ENCODE measurements at regions not wholly inside any gene's neighbourhood (a gene's known extent, or its start where the extent isn't known, plus 50 kb on each side); places are given as distances from the start of the nearest gene placed in this dataset.
A peak's percentile ranks its signal among the peaks of the same experiment; 100 is the strongest.

GRCh38 chr3:16810593-16811367, 74.0 kb upstream of the PLCL2 start:
- DNase-seq (ENCODE audit: low read depth) (no peak), FAIRE-seq (no peak)
- no peak overlapping the region for H3K4me3 ChIP-seq (ENCODE audit: low read depth, low read length)
- no peak for TF ChIP-seq CTCF (IDR thresholded peaks at IDR 0.05; ENCODE audit: insufficient read depth, low read length, severe bottlenecking)
- no peaks in the 10 kb centered on the region for H3K27me3 ChIP-seq (ENCODE audit: control insufficient read depth, insufficient read depth, low read length)
- no peaks in the 10 kb centered on the region for H3K36me3 ChIP-seq (ENCODE audit: control insufficient read depth, insufficient read depth, low read length)

- no peaks in the 10 kb centered on the region for H3K27me3 ChIP-seq (ENCODE audit: control insufficient read depth, insufficient read depth, low read length)
- FAIRE-seq (no peak), DNase-seq (ENCODE audit: low read depth) (no peak)
- no peaks in the 10 kb centered on the region for H3K36me3 ChIP-seq (ENCODE audit: control insufficient read depth, insufficient read depth, low read length)
- TF ChIP-seq CTCF (IDR thresholded peaks at IDR 0.05; ENCODE audit: insufficient read depth, low read length, severe bottlenecking) = no peak
- no peak overlapping the region for H3K4me3 ChIP-seq (ENCODE audit: low read depth, low read length)
Measured at GRCh38 chr3:16811950-16812349, 72.8 kb upstream of the PLCL2 start.

- Histone ChIP-seq H3K36me3 (ENCODE audit: control insufficient read depth, insufficient read depth, low read length) (no peaks in the 10 kb centered on the region), H3K4me3 (ENCODE audit: low read depth, low read length) (no peak overlapping the region), H3K27me3 (ENCODE audit: control insufficient read depth, insufficient read depth, low read length) (no peaks in the 10 kb centered on the region)
- no peak for FAIRE-seq
- TF ChIP-seq CTCF (IDR thresholded peaks at IDR 0.05; ENCODE audit: insufficient read depth, low read length, severe bottlenecking) = no peak
- DNase-seq (ENCODE audit: low read depth) = no peak
Measured at GRCh38 chr3:16813336-16813735, 71.4 kb upstream of the PLCL2 start.

- H3K36me3 ChIP-seq (ENCODE audit: control insufficient read depth, insufficient read depth, low read length) = no peaks in the 10 kb centered on the region
- FAIRE-seq (no peak), DNase-seq (ENCODE audit: low read depth) (peak; percentile 57)
- TF ChIP-seq CTCF (IDR thresholded peaks at IDR 0.05; ENCODE audit: insufficient read depth, low read length, severe bottlenecking) = no peak
- no peaks in the 10 kb centered on the region for H3K27me3 ChIP-seq (ENCODE audit: control insufficient read depth, insufficient read depth, low read length)
- no peak overlapping the region for H3K4me3 ChIP-seq (ENCODE audit: low read depth, low read length)
Measured at GRCh38 chr3:16816048-16816780, 68.5 kb upstream of the PLCL2 start.

GRCh38 chr3:16817197-16817596, 67.6 kb upstream of the PLCL2 start:
- DNase-seq (ENCODE audit: low read depth) (no peak), FAIRE-seq (no peak)
- no peak overlapping the region for H3K4me3 ChIP-seq (ENCODE audit: low read depth, low read length)
- no peak for TF ChIP-seq CTCF (IDR thresholded peaks at IDR 0.05; ENCODE audit: insufficient read depth, low read length, severe bottlenecking)
- no peaks in the 10 kb centered on the region for H3K36me3 ChIP-seq (ENCODE audit: control insufficient read depth, insufficient read depth, low read length)
- H3K27me3 ChIP-seq (ENCODE audit: control insufficient read depth, insufficient read depth, low read length) = no peaks in the 10 kb centered on the region
